ENCODE measurements at regions not wholly inside any gene's neighbourhood (a gene's known extent, or its start where the extent isn't known, plus 50 kb on each side); places are given as distances from the start of the nearest gene placed in this dataset.

DNA sequence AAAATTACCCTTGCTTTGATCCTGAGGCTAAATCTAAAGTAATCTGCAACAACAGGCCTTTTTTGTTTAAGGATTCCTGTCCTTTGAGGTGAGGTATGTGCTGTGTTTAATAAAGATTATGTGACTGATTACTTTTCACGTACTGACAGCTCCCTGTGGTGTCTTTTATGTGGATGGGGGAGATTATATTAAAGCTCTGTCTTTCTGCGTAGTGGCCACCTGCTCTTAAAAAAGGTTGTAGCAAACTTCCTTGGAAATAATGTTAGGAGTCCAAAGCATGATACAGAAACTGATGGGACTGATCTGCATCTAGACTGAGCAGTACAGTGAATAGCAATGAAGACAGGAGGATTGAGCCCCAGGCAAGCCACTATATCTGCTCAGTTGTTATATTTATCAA, 453.0 kb upstream of the GOLIM4 start:
- Mint-ChIP-seq H3K4me1 (peaks cover 14% of the 10 kb centered on the region), H3K36me3 (ENCODE audit: low read depth) (no peaks in the 10 kb centered on the region), H3K27me3 (ENCODE audit: insufficient read depth) (peaks cover 9% of the 10 kb centered on the region), H3K27ac (no peak overlapping the region), H3K9me3 (no peaks in the 10 kb centered on the region), H3K4me3 (no peak overlapping the region)
- Histone ChIP-seq H3K27ac (ENCODE audit: low read depth, low read length) (peak overlapping the region; percentile 79), H3K27me3 (ENCODE audit: control insufficient read depth, insufficient read depth, low read length, poor library complexity, severe bottlenecking) (peaks cover 59% of the 10 kb centered on the region), H3K4me1 (ENCODE audit: control insufficient read depth, insufficient read depth, low read length) (no peaks in the 10 kb centered on the region), H3K9me3 (ENCODE audit: control insufficient read depth, low read length) (no peaks in the 10 kb centered on the region), H3K36me3 (ENCODE audit: control insufficient read depth, insufficient read depth, low read length) (no peaks in the 10 kb centered on the region), H3K4me3 (ENCODE audit: low read length) (no peak overlapping the region), H3K9ac (ENCODE audit: extremely low read depth, low read length, poor library complexity, severe bottlenecking) (no peak overlapping the region)
- TF ChIP-seq, protein P1, sequence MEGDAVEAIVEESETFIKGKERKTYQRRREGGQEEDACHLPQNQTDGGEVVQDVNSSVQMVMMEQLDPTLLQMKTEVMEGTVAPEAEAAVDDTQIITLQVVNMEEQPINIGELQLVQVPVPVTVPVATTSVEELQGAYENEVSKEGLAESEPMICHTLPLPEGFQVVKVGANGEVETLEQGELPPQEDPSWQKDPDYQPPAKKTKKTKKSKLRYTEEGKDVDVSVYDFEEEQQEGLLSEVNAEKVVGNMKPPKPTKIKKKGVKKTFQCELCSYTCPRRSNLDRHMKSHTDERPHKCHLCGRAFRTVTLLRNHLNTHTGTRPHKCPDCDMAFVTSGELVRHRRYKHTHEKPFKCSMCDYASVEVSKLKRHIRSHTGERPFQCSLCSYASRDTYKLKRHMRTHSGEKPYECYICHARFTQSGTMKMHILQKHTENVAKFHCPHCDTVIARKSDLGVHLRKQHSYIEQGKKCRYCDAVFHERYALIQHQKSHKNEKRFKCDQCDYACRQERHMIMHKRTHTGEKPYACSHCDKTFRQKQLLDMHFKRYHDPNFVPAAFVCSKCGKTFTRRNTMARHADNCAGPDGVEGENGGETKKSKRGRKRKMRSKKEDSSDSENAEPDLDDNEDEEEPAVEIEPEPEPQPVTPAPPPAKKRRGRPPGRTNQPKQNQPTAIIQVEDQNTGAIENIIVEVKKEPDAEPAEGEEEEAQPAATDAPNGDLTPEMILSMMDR (conservative IDR thresholded peaks at IDR 0.05), result no peak
- no peak for DNase-seq
- WGBS, 2 experiments (ENCODE audit: insufficient coverage in 1 of 2, insufficient read length in 1 of 2), result 50 to 67% methylated on average over 1 to 2 of the region's 2 CpGs

DNA sequence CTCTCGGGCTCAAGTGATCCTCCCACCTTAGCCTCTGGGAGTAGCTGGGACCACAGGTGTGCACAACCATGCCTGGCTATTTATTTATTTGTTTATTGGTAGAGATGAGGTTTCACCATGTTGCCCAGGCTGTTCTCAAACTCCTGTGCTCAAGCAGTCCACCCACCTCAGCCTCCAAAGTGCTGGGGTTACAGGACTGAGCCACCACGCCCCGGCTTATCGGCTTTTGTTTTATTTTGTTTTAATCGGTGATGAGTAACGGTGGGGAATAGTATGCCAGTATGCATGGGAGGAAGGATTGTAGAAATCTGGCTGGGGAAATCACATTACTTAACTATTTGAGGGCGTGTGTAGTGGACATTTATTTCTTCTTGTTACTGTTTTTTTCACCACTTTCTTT, 451.0 kb upstream of the GOLIM4 start:
- no peak overlapping the region for H3K27ac Mint-ChIP-seq
- no peaks in the 10 kb centered on the region for H3K36me3 Mint-ChIP-seq (ENCODE audit: low read depth)
- H3K4me1 Mint-ChIP-seq, result peaks cover 14% of the 10 kb centered on the region
- Histone ChIP-seq H3K27ac (ENCODE audit: low read depth, low read length) (no peak overlapping the region), H3K27me3 (ENCODE audit: control insufficient read depth, insufficient read depth, low read length, poor library complexity, severe bottlenecking) (peaks cover 40% of the 10 kb centered on the region), H3K9me3 (ENCODE audit: control insufficient read depth, low read length) (no peaks in the 10 kb centered on the region), H3K4me1 (ENCODE audit: control insufficient read depth, insufficient read depth, low read length) (no peaks in the 10 kb centered on the region), H3K9ac (ENCODE audit: extremely low read depth, low read length, poor library complexity, severe bottlenecking) (no peak overlapping the region), H3K4me3 (ENCODE audit: low read length) (no peak overlapping the region), H3K36me3 (ENCODE audit: control insufficient read depth, insufficient read depth, low read length) (no peaks in the 10 kb centered on the region)
- H3K9me3 Mint-ChIP-seq, result no peaks in the 10 kb centered on the region
- WGBS, 2 experiments (ENCODE audit: insufficient coverage in 1 of 2, insufficient read length in 1 of 2), result 60 to 95% methylated on average over 1 to 6 of the region's 7 CpGs
- TF ChIP-seq, protein P1 (conservative IDR thresholded peaks at IDR 0.05), result no peak
- H3K27me3 Mint-ChIP-seq (ENCODE audit: insufficient read depth), result peaks cover 8% of the 10 kb centered on the region
- DNase-seq, result no peak
- H3K4me3 Mint-ChIP-seq, result no peak overlapping the region

DNA sequence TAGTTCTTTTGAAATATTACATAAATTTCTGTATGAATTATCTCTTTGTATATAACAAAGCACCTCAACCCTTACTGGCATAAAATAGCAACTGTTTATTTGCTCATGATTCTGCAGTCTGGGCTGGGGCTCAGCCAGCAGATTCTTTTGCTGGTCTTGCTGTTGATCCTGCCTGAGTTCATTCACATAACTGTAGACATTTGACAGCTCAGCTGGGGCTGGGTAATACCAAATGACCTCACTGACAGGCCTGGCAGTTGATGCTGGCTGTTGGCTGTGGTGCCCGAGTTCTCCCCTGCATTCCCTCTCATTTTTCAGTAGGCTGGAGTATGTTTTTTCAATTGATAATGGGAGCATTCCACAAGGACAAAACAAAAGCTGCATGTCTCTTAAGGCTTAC, 449.9 kb upstream of the GOLIM4 start:
- H3K4me1 ChIP-seq (ENCODE audit: control insufficient read depth, insufficient read depth, low read length), result no peaks in the 10 kb centered on the region
- H3K36me3 ChIP-seq (ENCODE audit: control insufficient read depth, insufficient read depth, low read length), result no peaks in the 10 kb centered on the region
- peak overlapping the region; percentile 59 for H3K27ac ChIP-seq (ENCODE audit: low read depth, low read length)
- Mint-ChIP-seq H3K27me3 (ENCODE audit: insufficient read depth) (peaks cover 6% of the 10 kb centered on the region), H3K36me3 (ENCODE audit: low read depth) (no peaks in the 10 kb centered on the region), H3K9me3 (no peaks in the 10 kb centered on the region), H3K27ac (no peak overlapping the region), H3K4me1 (peaks cover 14% of the 10 kb centered on the region), H3K4me3 (no peak overlapping the region)
- H3K9me3 ChIP-seq (ENCODE audit: control insufficient read depth, low read length), result no peaks in the 10 kb centered on the region
- DNase-seq, result peak; percentile 53
- 56% methylated on average over 1 of the region's 1 CpG; no CpG with 5 or more reads in 1 of the 2 experiments for WGBS, 2 experiments (ENCODE audit: insufficient coverage in 1 of 2, insufficient read length in 1 of 2)
- H3K4me3 ChIP-seq (ENCODE audit: low read length), result no peak overlapping the region
- H3K27me3 ChIP-seq (ENCODE audit: control insufficient read depth, insufficient read depth, low read length, poor library complexity, severe bottlenecking), result peaks cover 29% of the 10 kb centered on the region
- TF ChIP-seq, protein P1 (conservative IDR thresholded peaks at IDR 0.05), result no peak
- H3K9ac ChIP-seq (ENCODE audit: extremely low read depth, low read length, poor library complexity, severe bottlenecking), result no peak overlapping the region

Measured in endodermal cell (in vitro differentiated cells).